H9 (cell line): ENCODE measurements at regions not wholly inside any gene's neighbourhood (a gene's known extent, or its start where the extent isn't known, plus 50 kb on each side); places are given as distances from the start of the nearest gene placed in this dataset.
A peak's percentile ranks its signal among the peaks of the same experiment; 100 is the strongest.

Source experiments
- DNase-seq: peaks from one replicate; pipeline ENCODE4 v3.0.0-alpha.2; 2017
- H2AFZ ChIP-seq: one replicate; pipeline ENCODE4 v1.6.1; 2013; ENCODE audit warnings: mild to moderate bottlenecking, low read length, control low read depth, moderate library complexity
- H2AK5ac ChIP-seq: 2 replicates; pipeline ENCODE4 v1.6.1; 2013; ENCODE audit warnings: low read length, control low read depth, mixed read lengths; ENCODE audit not compliant: insufficient read length
- H2BK120ac ChIP-seq: one replicate; pipeline ENCODE4 v1.6.1; 2013; ENCODE audit warnings: low read depth, mild to moderate bottlenecking, low read length, control low read depth, inconsistent platforms; ENCODE audit not compliant: poor library complexity, severe bottlenecking
- H2BK12ac ChIP-seq: 2 replicates; pipeline ENCODE4 v1.6.1; 2013; ENCODE audit warnings: low read length, control low read depth, mixed read lengths, low read depth; ENCODE audit not compliant: insufficient read length
- H2BK15ac ChIP-seq: 2 replicates; pipeline ENCODE4 v1.6.1; 2013; ENCODE audit warnings: low read depth, low read length, control low read depth
- H2BK20ac ChIP-seq: one replicate; pipeline ENCODE4 v1.6.1; 2013; ENCODE audit warnings: low read depth, mild to moderate bottlenecking, low read length, control low read depth, inconsistent platforms; ENCODE audit not compliant: poor library complexity, severe bottlenecking
- H2BK5ac ChIP-seq: 2 replicates; pipeline ENCODE4 v1.6.1; 2013; ENCODE audit warnings: low read length, control low read depth, mixed read lengths; ENCODE audit not compliant: insufficient read length
- H3K14ac ChIP-seq: 2 replicates; pipeline ENCODE4 v1.6.1; 2013; ENCODE audit warnings: low read length, control low read depth; ENCODE audit not compliant: insufficient read depth
- H3K18ac ChIP-seq: 2 replicates; pipeline ENCODE4 v1.6.1; 2013; ENCODE audit warnings: low read depth, mild to moderate bottlenecking, mixed read lengths, low read length, control low read depth; ENCODE audit not compliant: insufficient read length
- H3K23ac ChIP-seq: 2 replicates; pipeline ENCODE4 v1.6.1; 2013; ENCODE audit warnings: low read length, control low read depth, mixed read lengths, low read depth; ENCODE audit not compliant: insufficient read length
- H3K23me2 ChIP-seq: 2 replicates; pipeline ENCODE4 v1.6.1; 2013; ENCODE audit warnings: low read depth, mild to moderate bottlenecking, mixed read lengths, low read length, control low read depth; ENCODE audit not compliant: insufficient read length, poor library complexity, severe bottlenecking
- H3K27ac ChIP-seq: 2 replicates; pipeline ENCODE4 v1.5.1; 2013; ENCODE audit warnings: low read length, control low read depth, mixed read lengths, low read depth; ENCODE audit not compliant: insufficient read length
- H3K27me3 ChIP-seq: 2 replicates; pipeline ENCODE4 v1.6.1; 2013; ENCODE audit warnings: low read length, control low read depth, inconsistent platforms; ENCODE audit not compliant: insufficient read depth
- H3K4ac ChIP-seq: 2 replicates; pipeline ENCODE4 v1.6.1; 2013; ENCODE audit warnings: low read depth, mild to moderate bottlenecking, control low read depth, inconsistent platforms, low read length, moderate library complexity
- H3K4me1 ChIP-seq: 2 replicates; pipeline ENCODE4 v1.6.1; 2013; ENCODE audit warnings: low read length, control low read depth, inconsistent platforms; ENCODE audit not compliant: insufficient read depth
- H3K4me2 ChIP-seq: 2 replicates; pipeline ENCODE4 v1.6.1; 2013; ENCODE audit warnings: low read length, control low read depth, mixed read lengths; ENCODE audit not compliant: insufficient read length, insufficient read depth
- H3K56ac ChIP-seq: 2 replicates; pipeline ENCODE4 v1.6.1; 2013; ENCODE audit warnings: low read depth, mild to moderate bottlenecking, mixed read lengths, low read length, control low read depth; ENCODE audit not compliant: insufficient read length
- H3K79me1 ChIP-seq: 2 replicates; pipeline ENCODE4 v1.6.1; 2013; ENCODE audit warnings: low read depth, mild to moderate bottlenecking, moderate library complexity, low read length, control low read depth, inconsistent platforms; ENCODE audit not compliant: insufficient read depth, poor library complexity, severe bottlenecking
- H3K79me2 ChIP-seq: 2 replicates; pipeline ENCODE4 v1.6.1; 2013; ENCODE audit warnings: low read length, control low read depth, inconsistent platforms; ENCODE audit not compliant: insufficient read depth
- H3K9ac ChIP-seq: 2 replicates; pipeline ENCODE4 v1.6.1; 2013; ENCODE audit warnings: low read length, control low read depth, mixed read lengths; ENCODE audit not compliant: insufficient read length; ENCODE audit errors: extremely low read depth
- H3K9me3 ChIP-seq: one replicate; pipeline ENCODE4 v1.6.1; 2013; ENCODE audit warnings: low read depth, low read length, inconsistent platforms; ENCODE audit not compliant: control insufficient read depth
- H3T11ph ChIP-seq: one replicate; pipeline ENCODE4 v1.6.1; 2013; ENCODE audit warnings: mild to moderate bottlenecking, low read length, control low read depth, inconsistent platforms
- H4K20me1 ChIP-seq: one replicate; pipeline ENCODE4 v1.6.1; 2013; ENCODE audit not compliant: control insufficient read depth, insufficient read length, insufficient read depth
- H4K5ac ChIP-seq: 2 replicates; pipeline ENCODE4 v1.6.1; 2013; ENCODE audit warnings: low read depth, mild to moderate bottlenecking, mixed read lengths, low read length, control low read depth; ENCODE audit not compliant: insufficient read length
- H4K8ac ChIP-seq: replicated peaks from 2 replicates; pipeline ENCODE4 v1.6.1; 2013; ENCODE audit warnings: low read length, control low read depth, mixed read lengths, low read depth; ENCODE audit not compliant: insufficient read length
- H4K91ac ChIP-seq: 2 replicates; pipeline ENCODE4 v1.6.1; 2013; ENCODE audit warnings: low read depth, mild to moderate bottlenecking, moderate library complexity, mixed read lengths, low read length, control low read depth; ENCODE audit not compliant: insufficient read length
- H3K27ac Mint-ChIP-seq, 3 experiments: 2 replicates in 2 of 3; 3 replicates in 1 of 3; pipeline ENCODE4 v1.8.0; 2020 to 2021; ENCODE audit warnings: mixed read lengths in 3 of 3, mild to moderate bottlenecking in 1 of 3, moderate library complexity in 1 of 3
- H3K27me3 Mint-ChIP-seq: 2 replicates; pipeline ENCODE4 v1.8.0; 2021; ENCODE audit warnings: low read depth, mild to moderate bottlenecking, moderate library complexity, mixed read lengths
- H3K36me3 Mint-ChIP-seq, 3 experiments: 2 replicates in 2 of 3; 3 replicates in 1 of 3; pipeline ENCODE4 v1.8.0; 2020 to 2021; ENCODE audit warnings: low read depth in 3 of 3, mixed read lengths in 3 of 3; ENCODE audit not compliant: insufficient read depth in 1 of 3
- H3K4me1 Mint-ChIP-seq, 2 experiments: 2 replicates each; pipeline ENCODE4 v1.8.0; 2020; ENCODE audit warnings: mixed read lengths in 2 of 2
- H3K4me3 Mint-ChIP-seq, 2 experiments: 2 replicates in 1 of 2; 3 replicates in 1 of 2; pipeline ENCODE4 v1.8.0; 2020 to 2021; ENCODE audit warnings: mild to moderate bottlenecking in 2 of 2, mixed read lengths in 2 of 2, moderate library complexity in 1 of 2
- H3K9me3 Mint-ChIP-seq, 2 experiments: 2 replicates in 1 of 2; 3 replicates in 1 of 2; pipeline ENCODE4 v1.8.0; 2020; ENCODE audit warnings: mild to moderate bottlenecking in 2 of 2, mixed read lengths in 2 of 2, moderate library complexity in 1 of 2
- WGBS: extraction: QIAGEN DNeasy Blood & Tissue Kit; methylation state at CpG from one replicate; pipeline ENCODE4 v1.1.7; 2013; ENCODE audit warnings: missing lambda C conversion rate, low lambda C conversion rate, mixed read lengths; ENCODE audit not compliant: insufficient read length; ENCODE audit errors: extremely low coverage; 5-methylcytosine and 5-hydroxymethylcytosine counted together
- TF ChIP-seq, protein P1 (sequence below): fragments of 200-600 bp; sonication (generic); conservative IDR thresholded peaks from 3 replicates; pipeline ENCODE4 v1.8.0; 2021; ENCODE audit warnings: antibody characterized with exemption, mild to moderate bottlenecking

DNA sequence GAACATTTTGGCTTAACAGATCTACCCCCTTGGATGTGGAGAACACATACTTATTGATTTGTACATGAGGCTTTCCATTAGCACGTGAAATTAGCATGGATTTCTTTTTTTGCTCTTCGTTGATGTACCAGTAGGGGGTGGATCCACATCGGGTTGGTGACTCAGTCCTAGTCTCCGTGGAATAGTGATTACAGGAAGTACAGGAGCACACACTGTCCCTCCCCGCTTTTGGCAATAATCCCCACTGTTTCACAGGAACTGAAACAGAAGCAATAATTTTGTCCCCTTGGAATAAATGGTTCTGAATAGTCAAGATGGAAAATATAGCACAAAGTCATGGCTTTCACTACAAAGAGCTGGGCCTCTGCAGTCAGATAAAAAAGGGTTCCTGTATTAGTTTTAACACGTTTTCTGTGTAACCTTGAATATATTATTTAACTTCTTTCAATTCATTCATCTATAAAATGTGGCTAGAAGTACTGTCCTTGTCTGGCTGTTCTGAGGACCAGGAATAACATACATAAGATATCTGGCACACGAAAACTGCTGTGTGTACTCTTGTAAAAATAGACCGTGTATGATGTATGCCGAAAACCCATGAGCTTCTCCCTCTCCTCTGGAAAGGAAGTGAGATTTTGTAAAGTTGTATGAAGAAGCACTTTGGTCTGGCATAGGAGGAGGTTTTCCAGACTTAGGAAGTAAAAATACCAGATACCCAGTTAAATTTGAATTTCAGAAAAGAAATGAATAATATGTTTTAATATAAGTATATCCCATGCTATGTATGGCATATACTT is 229.2 kb downstream of the GALR1 start:
- Histone ChIP-seq H2BK5ac (no peak overlapping the region), H3K27ac (no peak overlapping the region), H2BK20ac (no peak overlapping the region), H3K23me2 (no peaks in the 10 kb centered on the region), H2BK120ac (no peak overlapping the region), H4K20me1 (no peaks in the 10 kb centered on the region), H2BK12ac (no peak overlapping the region), H2BK15ac (no peak overlapping the region), H3K14ac (no peak overlapping the region), H3T11ph (no peak overlapping the region), H3K9ac (no peak overlapping the region), H3K27me3 (no peaks in the 10 kb centered on the region), H2AK5ac (no peak overlapping the region), H3K79me1 (no peaks in the 10 kb centered on the region), H3K18ac (no peak overlapping the region), H3K9me3 (no peaks in the 10 kb centered on the region), H3K56ac (no peak overlapping the region), H3K4ac (no peak overlapping the region), H3K79me2 (no peaks in the 10 kb centered on the region), H4K5ac (no peak overlapping the region), H4K8ac (no peak overlapping the region), H3K23ac (no peak overlapping the region), H3K4me1 (no peaks in the 10 kb centered on the region; the same call in 1 of the 2 replicates), H2AFZ (no peak overlapping the region), H3K4me2 (no peak overlapping the region), H4K91ac (no peak overlapping the region)
- no peak overlapping the region for H3K4me3 Mint-ChIP-seq
- peak overlapping the region in 1 of 3 experiments; percentile 4; a peak in 1 of 7 replicates for H3K27ac Mint-ChIP-seq
- peaks cover 6% of the 10 kb centered on the region in 2 experiments for H3K4me1 Mint-ChIP-seq
- no CpG with 5 or more reads among the region's 9 CpGs for WGBS
- H3K36me3 Mint-ChIP-seq, result no peaks in the 10 kb centered on the region
- no peaks in the 10 kb centered on the region for H3K9me3 Mint-ChIP-seq
- DNase-seq, result no peak
- TF ChIP-seq, protein P1, sequence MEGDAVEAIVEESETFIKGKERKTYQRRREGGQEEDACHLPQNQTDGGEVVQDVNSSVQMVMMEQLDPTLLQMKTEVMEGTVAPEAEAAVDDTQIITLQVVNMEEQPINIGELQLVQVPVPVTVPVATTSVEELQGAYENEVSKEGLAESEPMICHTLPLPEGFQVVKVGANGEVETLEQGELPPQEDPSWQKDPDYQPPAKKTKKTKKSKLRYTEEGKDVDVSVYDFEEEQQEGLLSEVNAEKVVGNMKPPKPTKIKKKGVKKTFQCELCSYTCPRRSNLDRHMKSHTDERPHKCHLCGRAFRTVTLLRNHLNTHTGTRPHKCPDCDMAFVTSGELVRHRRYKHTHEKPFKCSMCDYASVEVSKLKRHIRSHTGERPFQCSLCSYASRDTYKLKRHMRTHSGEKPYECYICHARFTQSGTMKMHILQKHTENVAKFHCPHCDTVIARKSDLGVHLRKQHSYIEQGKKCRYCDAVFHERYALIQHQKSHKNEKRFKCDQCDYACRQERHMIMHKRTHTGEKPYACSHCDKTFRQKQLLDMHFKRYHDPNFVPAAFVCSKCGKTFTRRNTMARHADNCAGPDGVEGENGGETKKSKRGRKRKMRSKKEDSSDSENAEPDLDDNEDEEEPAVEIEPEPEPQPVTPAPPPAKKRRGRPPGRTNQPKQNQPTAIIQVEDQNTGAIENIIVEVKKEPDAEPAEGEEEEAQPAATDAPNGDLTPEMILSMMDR, result peak; percentile 41; the same call in 2 of the 3 replicates
- H3K27me3 Mint-ChIP-seq, result no peaks in the 10 kb centered on the region
